C4-2B (cell line): ENCODE measurements at regions not wholly inside any gene's neighbourhood (a gene's known extent, or its start where the extent isn't known, plus 50 kb on each side); places are given as distances from the start of the nearest gene placed in this dataset.

Source experiments
- ZFX ChIP-seq: fragments of 450-650 bp; IDR thresholded peaks from 2 replicates; pipeline ENCODE4 v1.6.1; 2017
- TF ChIP-seq, protein P1 (sequence below): fragments of 450-650 bp; conservative IDR thresholded peaks from 2 replicates; pipeline ENCODE4 v1.5.1; 2017; ENCODE audit warnings: mild to moderate bottlenecking

DNA sequence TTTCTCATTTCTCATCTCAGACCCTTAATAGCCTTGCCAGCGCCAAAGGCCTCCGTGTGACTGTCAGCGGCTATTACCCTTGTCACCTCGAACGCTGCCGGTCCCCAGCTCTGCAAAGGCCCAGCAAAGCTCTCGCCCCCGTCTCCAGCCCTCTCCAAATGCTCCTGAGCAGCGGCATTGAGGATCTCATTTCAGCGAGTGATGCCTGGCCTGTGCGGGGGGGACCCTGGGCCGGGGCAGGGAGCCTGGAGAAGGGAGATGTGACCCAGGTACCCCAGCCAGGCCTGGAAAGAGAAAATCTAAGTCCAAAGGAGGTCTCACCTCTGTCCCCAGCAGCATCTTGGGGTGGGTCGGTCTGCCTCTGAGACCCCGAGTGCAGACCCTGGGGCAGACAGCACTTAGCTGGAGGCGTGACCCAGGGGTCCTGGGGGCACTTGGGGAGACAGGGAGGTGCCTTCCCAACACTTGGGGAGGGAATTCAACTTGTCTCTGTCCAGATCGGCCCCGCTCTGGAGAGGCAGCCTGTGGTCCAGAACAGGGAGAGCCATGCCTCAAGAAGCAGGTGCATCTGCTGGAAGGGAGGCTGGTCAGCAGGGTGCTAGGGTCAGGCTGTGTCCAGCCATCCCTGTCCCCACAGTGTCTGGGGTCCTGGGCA is 521.3 kb downstream of the TBC1D22A start:
- TF ChIP-seq, protein P1, sequence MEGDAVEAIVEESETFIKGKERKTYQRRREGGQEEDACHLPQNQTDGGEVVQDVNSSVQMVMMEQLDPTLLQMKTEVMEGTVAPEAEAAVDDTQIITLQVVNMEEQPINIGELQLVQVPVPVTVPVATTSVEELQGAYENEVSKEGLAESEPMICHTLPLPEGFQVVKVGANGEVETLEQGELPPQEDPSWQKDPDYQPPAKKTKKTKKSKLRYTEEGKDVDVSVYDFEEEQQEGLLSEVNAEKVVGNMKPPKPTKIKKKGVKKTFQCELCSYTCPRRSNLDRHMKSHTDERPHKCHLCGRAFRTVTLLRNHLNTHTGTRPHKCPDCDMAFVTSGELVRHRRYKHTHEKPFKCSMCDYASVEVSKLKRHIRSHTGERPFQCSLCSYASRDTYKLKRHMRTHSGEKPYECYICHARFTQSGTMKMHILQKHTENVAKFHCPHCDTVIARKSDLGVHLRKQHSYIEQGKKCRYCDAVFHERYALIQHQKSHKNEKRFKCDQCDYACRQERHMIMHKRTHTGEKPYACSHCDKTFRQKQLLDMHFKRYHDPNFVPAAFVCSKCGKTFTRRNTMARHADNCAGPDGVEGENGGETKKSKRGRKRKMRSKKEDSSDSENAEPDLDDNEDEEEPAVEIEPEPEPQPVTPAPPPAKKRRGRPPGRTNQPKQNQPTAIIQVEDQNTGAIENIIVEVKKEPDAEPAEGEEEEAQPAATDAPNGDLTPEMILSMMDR: no peak
- TF ChIP-seq ZFX: no peak
